ENCODE measurements at regions not wholly inside any gene's neighbourhood (a gene's known extent, or its start where the extent isn't known, plus 50 kb on each side); places are given as distances from the start of the nearest gene placed in this dataset.

DNA sequence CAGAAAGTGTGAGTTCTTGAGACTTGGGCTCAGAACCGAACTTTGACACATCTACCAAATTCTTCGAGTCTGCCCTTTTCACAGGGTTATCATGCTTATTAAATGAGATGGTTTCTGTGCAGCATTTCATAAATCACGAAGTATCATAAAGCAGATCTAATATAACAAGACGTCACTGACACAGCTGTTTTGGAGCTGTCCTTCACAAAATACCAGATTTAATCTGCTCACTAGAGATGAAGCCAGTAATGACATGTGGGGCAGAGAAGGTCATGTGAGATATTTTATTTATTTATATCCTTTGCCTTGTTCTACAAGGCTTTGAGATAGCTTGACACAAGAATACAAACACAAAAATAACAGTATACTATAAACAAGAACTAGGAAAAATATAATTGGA is 127.0 kb downstream of the RPAP3 start:
- H3K9me3 Mint-ChIP-seq, result 0 out of 2 replicates have a peak, but pooled peaks cover 3% of the 10 kb centered on the region
- ATAC-seq, result no peak
- no peaks in the 10 kb centered on the region for H3K4me1 Mint-ChIP-seq
- ChIA-PET POLR2A (no interaction called here), CTCF (no interaction called here)
- TF ChIP-seq ZNF396 (CRISPR knock-in tag; IDR thresholded peaks at IDR 0.05; ENCODE audit: borderline replicate concordance) (no peak), SP1 (CRISPR knock-in tag; conservative IDR thresholded peaks at IDR 0.05) (no peak), ZNF416 (CRISPR knock-in tag; IDR thresholded peaks at IDR 0.05) (no peak), JAZF1 (CRISPR knock-in tag; IDR thresholded peaks at IDR 0.05) (no peak), JUN (CRISPR knock-in tag; IDR thresholded peaks at IDR 0.05) (no peak), MXD4 (CRISPR knock-in tag; IDR thresholded peaks at IDR 0.05; ENCODE audit: borderline replicate concordance) (no peak), SOX15 (CRISPR knock-in tag; IDR thresholded peaks at IDR 0.05) (no peak), FOXP1 (CRISPR knock-in tag; IDR thresholded peaks at IDR 0.05; ENCODE audit: borderline replicate concordance) (no peak), ZNF532 (CRISPR knock-in tag; IDR thresholded peaks at IDR 0.05; ENCODE audit: borderline replicate concordance) (no peak), FOXK1 (CRISPR knock-in tag; IDR thresholded peaks at IDR 0.05) (no peak), ZNF263 (CRISPR knock-in tag; IDR thresholded peaks at IDR 0.05; ENCODE audit: low read depth) (no peak), ATF1 (CRISPR knock-in tag; IDR thresholded peaks at IDR 0.05) (no peak), TP53 (CRISPR knock-in tag; IDR thresholded peaks at IDR 0.05) (no peak)
- TF ChIP-seq, protein P1, sequence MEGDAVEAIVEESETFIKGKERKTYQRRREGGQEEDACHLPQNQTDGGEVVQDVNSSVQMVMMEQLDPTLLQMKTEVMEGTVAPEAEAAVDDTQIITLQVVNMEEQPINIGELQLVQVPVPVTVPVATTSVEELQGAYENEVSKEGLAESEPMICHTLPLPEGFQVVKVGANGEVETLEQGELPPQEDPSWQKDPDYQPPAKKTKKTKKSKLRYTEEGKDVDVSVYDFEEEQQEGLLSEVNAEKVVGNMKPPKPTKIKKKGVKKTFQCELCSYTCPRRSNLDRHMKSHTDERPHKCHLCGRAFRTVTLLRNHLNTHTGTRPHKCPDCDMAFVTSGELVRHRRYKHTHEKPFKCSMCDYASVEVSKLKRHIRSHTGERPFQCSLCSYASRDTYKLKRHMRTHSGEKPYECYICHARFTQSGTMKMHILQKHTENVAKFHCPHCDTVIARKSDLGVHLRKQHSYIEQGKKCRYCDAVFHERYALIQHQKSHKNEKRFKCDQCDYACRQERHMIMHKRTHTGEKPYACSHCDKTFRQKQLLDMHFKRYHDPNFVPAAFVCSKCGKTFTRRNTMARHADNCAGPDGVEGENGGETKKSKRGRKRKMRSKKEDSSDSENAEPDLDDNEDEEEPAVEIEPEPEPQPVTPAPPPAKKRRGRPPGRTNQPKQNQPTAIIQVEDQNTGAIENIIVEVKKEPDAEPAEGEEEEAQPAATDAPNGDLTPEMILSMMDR (IDR thresholded peaks at IDR 0.05), result no peak
- no peak overlapping the region for H3K4me3 Mint-ChIP-seq
- H3K36me3 Mint-ChIP-seq, result no peaks in the 10 kb centered on the region
- no peak for DNase-seq (ENCODE audit: low spot score)
- H3K27ac Mint-ChIP-seq, result no peak overlapping the region
- no peaks in the 10 kb centered on the region for H3K27me3 Mint-ChIP-seq (ENCODE audit: low read depth)

GRCh38 chr12:47577206-47577989 is 128.4 kb downstream of the RPAP3 start:
- ATAC-seq (no peak), DNase-seq (ENCODE audit: low spot score) (no peak)
- Mint-ChIP-seq H3K27me3 (ENCODE audit: low read depth) (no peaks in the 10 kb centered on the region), H3K4me1 (no peaks in the 10 kb centered on the region), H3K4me3 (no peak overlapping the region), H3K36me3 (no peaks in the 10 kb centered on the region), H3K9me3 (no peaks in the 10 kb centered on the region), H3K27ac (no peak overlapping the region)
- CTCF ChIA-PET, result interaction anchor here (0.9 kb wide), 1 partner anchor 545 kb away, joined by 3 read pairs; no protein-coding TSS in a partner anchor
- POLR2A ChIA-PET, result no interaction called here
- TF ChIP-seq, protein P1 (IDR thresholded peaks at IDR 0.05), result no peak
- TF ChIP-seq ZNF232 (CRISPR knock-in tag; IDR thresholded peaks at IDR 0.05) (no peak), JAZF1 (CRISPR knock-in tag; IDR thresholded peaks at IDR 0.05) (no peak)
- TF ChIP-seq, protein P2, sequence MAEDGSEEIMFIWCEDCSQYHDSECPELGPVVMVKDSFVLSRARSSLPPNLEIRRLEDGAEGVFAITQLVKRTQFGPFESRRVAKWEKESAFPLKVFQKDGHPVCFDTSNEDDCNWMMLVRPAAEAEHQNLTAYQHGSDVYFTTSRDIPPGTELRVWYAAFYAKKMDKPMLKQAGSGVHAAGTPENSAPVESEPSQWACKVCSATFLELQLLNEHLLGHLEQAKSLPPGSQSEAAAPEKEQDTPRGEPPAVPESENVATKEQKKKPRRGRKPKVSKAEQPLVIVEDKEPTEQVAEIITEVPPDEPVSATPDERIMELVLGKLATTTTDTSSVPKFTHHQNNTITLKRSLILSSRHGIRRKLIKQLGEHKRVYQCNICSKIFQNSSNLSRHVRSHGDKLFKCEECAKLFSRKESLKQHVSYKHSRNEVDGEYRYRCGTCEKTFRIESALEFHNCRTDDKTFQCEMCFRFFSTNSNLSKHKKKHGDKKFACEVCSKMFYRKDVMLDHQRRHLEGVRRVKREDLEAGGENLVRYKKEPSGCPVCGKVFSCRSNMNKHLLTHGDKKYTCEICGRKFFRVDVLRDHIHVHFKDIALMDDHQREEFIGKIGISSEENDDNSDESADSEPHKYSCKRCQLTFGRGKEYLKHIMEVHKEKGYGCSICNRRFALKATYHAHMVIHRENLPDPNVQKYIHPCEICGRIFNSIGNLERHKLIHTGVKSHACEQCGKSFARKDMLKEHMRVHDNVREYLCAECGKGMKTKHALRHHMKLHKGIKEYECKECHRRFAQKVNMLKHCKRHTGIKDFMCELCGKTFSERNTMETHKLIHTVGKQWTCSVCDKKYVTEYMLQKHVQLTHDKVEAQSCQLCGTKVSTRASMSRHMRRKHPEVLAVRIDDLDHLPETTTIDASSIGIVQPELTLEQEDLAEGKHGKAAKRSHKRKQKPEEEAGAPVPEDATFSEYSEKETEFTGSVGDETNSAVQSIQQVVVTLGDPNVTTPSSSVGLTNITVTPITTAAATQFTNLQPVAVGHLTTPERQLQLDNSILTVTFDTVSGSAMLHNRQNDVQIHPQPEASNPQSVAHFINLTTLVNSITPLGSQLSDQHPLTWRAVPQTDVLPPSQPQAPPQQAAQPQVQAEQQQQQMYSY (CRISPR knock-in tag; IDR thresholded peaks at IDR 0.05), result no peak
- TF ChIP-seq, protein P3, sequence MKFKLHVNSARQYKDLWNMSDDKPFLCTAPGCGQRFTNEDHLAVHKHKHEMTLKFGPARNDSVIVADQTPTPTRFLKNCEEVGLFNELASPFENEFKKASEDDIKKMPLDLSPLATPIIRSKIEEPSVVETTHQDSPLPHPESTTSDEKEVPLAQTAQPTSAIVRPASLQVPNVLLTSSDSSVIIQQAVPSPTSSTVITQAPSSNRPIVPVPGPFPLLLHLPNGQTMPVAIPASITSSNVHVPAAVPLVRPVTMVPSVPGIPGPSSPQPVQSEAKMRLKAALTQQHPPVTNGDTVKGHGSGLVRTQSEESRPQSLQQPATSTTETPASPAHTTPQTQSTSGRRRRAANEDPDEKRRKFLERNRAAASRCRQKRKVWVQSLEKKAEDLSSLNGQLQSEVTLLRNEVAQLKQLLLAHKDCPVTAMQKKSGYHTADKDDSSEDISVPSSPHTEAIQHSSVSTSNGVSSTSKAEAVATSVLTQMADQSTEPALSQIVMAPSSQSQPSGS (CRISPR knock-in tag; IDR thresholded peaks at IDR 0.05; ENCODE audit: borderline replicate concordance, low read depth), result no peak
- TF ChIP-seq, protein P4, sequence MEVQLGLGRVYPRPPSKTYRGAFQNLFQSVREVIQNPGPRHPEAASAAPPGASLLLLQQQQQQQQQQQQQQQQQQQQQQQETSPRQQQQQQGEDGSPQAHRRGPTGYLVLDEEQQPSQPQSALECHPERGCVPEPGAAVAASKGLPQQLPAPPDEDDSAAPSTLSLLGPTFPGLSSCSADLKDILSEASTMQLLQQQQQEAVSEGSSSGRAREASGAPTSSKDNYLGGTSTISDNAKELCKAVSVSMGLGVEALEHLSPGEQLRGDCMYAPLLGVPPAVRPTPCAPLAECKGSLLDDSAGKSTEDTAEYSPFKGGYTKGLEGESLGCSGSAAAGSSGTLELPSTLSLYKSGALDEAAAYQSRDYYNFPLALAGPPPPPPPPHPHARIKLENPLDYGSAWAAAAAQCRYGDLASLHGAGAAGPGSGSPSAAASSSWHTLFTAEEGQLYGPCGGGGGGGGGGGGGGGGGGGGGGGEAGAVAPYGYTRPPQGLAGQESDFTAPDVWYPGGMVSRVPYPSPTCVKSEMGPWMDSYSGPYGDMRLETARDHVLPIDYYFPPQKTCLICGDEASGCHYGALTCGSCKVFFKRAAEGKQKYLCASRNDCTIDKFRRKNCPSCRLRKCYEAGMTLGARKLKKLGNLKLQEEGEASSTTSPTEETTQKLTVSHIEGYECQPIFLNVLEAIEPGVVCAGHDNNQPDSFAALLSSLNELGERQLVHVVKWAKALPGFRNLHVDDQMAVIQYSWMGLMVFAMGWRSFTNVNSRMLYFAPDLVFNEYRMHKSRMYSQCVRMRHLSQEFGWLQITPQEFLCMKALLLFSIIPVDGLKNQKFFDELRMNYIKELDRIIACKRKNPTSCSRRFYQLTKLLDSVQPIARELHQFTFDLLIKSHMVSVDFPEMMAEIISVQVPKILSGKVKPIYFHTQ (CRISPR knock-in tag; IDR thresholded peaks at IDR 0.05), result no peak

All from WTC11 (cell line).